ENCODE measurements at regions not wholly inside any gene's neighbourhood (a gene's known extent, or its start where the extent isn't known, plus 50 kb on each side); places are given as distances from the start of the nearest gene placed in this dataset.

DNA sequence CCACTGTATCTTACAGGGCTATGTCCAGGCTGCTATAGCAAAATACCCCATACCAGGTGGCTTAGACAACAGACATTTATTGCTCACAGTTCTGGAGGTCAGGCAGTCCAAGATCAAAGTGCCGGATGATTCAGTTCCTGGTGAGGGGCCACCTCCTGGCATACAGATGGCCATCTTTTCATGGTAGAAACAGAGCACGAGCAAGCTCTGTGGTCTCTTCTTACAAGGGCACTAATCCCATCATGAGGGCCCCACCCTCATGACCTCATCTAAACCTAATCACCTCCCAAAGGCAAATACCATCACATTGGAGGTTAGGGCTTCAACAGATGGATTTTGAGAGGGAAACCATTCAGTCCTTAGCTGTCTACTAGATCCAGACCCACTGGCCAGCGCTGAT, 117.4 kb upstream of the NECTIN1 start:
- H3K27ac ChIP-seq, result no peak overlapping the region
- H3K36me3 ChIP-seq, result no peaks in the 10 kb centered on the region
- no peak overlapping the region for H3K4me3 ChIP-seq
- no peak for ATAC-seq (ENCODE audit: insufficient number of reproducible peaks, low FRiP score, low read depth)
- TF ChIP-seq, protein P1, sequence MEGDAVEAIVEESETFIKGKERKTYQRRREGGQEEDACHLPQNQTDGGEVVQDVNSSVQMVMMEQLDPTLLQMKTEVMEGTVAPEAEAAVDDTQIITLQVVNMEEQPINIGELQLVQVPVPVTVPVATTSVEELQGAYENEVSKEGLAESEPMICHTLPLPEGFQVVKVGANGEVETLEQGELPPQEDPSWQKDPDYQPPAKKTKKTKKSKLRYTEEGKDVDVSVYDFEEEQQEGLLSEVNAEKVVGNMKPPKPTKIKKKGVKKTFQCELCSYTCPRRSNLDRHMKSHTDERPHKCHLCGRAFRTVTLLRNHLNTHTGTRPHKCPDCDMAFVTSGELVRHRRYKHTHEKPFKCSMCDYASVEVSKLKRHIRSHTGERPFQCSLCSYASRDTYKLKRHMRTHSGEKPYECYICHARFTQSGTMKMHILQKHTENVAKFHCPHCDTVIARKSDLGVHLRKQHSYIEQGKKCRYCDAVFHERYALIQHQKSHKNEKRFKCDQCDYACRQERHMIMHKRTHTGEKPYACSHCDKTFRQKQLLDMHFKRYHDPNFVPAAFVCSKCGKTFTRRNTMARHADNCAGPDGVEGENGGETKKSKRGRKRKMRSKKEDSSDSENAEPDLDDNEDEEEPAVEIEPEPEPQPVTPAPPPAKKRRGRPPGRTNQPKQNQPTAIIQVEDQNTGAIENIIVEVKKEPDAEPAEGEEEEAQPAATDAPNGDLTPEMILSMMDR (IDR thresholded peaks at IDR 0.05), result no peak
- no peaks in the 10 kb centered on the region for H3K4me1 ChIP-seq (ENCODE audit: control insufficient read depth in 1 of 2, low read depth in 2 of 2)
- H3K27me3 ChIP-seq (replicated peaks; ENCODE audit: insufficient read depth), result no peaks in the 10 kb centered on the region
- no peak for DNase-seq (ENCODE audit: low spot score)
- peaks cover 7% of the 10 kb centered on the region for H3K9me3 ChIP-seq

GRCh38 chr11:119845756-119846155, 116.8 kb upstream of the NECTIN1 start:
- H3K4me1 ChIP-seq (ENCODE audit: control insufficient read depth in 1 of 2, low read depth in 2 of 2), result no peaks in the 10 kb centered on the region
- TF ChIP-seq, protein P1 (IDR thresholded peaks at IDR 0.05), result no peak
- no peaks in the 10 kb centered on the region for H3K27me3 ChIP-seq (replicated peaks; ENCODE audit: insufficient read depth)
- H3K4me3 ChIP-seq, result no peak overlapping the region
- no peak overlapping the region for H3K27ac ChIP-seq
- DNase-seq (ENCODE audit: low spot score) (no peak), ATAC-seq (ENCODE audit: insufficient number of reproducible peaks, low FRiP score, low read depth) (no peak)
- no peaks in the 10 kb centered on the region for H3K36me3 ChIP-seq
- H3K9me3 ChIP-seq, result peaks cover 7% of the 10 kb centered on the region

DNA sequence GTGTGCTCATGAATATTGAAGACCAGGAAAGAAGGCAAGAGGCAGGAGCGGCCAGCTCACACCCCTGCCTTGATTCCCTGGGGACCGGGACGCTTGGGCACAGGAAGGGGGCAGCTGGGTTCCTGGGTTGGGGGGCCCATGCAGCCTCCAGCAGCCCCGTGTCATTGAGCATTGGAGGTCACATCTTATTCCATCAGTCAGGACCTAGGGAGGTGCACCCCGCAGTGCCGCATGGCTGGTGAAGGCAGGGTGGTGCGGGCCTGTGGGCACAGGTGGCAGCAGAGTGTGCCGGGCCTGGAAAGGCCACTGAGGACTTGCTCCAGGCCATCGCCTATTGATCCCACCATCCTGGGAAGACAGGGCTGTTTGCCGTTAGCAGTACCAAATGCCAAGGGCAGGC, 116.3 kb upstream of the NECTIN1 start:
- ATAC-seq (ENCODE audit: insufficient number of reproducible peaks, low FRiP score, low read depth) (no peak), DNase-seq (ENCODE audit: low spot score) (no peak)
- no peaks in the 10 kb centered on the region for H3K4me1 ChIP-seq (ENCODE audit: control insufficient read depth in 1 of 2, low read depth in 2 of 2)
- TF ChIP-seq, protein P1 (IDR thresholded peaks at IDR 0.05), result no peak
- H3K27me3 ChIP-seq (replicated peaks; ENCODE audit: insufficient read depth), result no peaks in the 10 kb centered on the region
- no peak overlapping the region for H3K27ac ChIP-seq
- no peaks in the 10 kb centered on the region for H3K36me3 ChIP-seq
- peaks cover 7% of the 10 kb centered on the region for H3K9me3 ChIP-seq
- no peak overlapping the region for H3K4me3 ChIP-seq

DNA sequence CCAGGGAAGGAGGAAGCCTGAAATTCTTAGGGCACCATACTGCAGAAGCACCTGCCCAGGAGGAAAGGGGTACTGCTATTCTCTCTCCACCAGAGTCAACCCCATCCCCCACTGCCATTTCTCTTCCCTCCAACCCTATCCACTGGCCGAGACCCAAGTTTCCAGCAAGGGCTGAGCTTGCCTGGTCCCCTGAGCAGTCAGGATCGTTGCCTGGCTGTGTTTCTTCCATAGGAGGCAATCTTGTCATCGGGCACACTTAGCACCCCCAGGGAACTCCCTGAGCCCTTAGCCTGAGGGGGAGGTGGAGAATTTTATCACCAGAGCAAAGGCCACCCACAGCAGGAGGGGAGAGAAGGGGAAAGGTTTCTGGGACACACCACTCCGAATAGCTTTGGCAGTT, 115.8 kb upstream of the NECTIN1 start:
- DNase-seq (ENCODE audit: low spot score) (no peak), ATAC-seq (ENCODE audit: insufficient number of reproducible peaks, low FRiP score, low read depth) (no peak)
- TF ChIP-seq, protein P1 (IDR thresholded peaks at IDR 0.05), result no peak
- H3K27ac ChIP-seq, result no peak overlapping the region
- no peaks in the 10 kb centered on the region for H3K36me3 ChIP-seq
- no peak overlapping the region for H3K4me3 ChIP-seq
- H3K9me3 ChIP-seq, result peaks cover 7% of the 10 kb centered on the region
- H3K4me1 ChIP-seq (ENCODE audit: control insufficient read depth in 1 of 2, low read depth in 2 of 2), result no peaks in the 10 kb centered on the region
- no peaks in the 10 kb centered on the region for H3K27me3 ChIP-seq (replicated peaks; ENCODE audit: insufficient read depth)

DNA sequence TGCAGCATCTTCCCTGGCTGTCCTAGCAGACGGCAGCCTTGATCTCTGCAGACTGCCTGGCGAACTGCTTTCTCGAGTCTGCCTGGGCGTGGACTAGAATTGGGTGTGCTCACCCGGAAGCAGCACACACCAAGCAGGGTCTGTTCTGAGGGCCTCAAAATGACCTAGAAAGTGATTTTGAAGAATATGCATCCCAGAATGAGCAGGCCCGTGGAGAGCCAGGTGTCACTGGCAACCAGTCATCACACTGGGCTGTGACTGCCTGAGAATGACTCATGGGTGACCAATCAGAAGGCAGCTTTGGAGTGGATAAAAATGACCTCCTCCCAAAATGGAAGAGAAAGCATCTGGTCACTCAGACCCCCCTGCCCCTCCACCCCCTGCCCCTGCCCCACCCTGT, 114.9 kb upstream of the NECTIN1 start:
- TF ChIP-seq, protein P1 (IDR thresholded peaks at IDR 0.05), result no peak
- Histone ChIP-seq H3K27me3 (replicated peaks; ENCODE audit: insufficient read depth) (no peaks in the 10 kb centered on the region), H3K9me3 (peaks cover 7% of the 10 kb centered on the region), H3K27ac (no peak overlapping the region), H3K4me1 (ENCODE audit: control insufficient read depth in 1 of 2, low read depth in 2 of 2) (no peaks in the 10 kb centered on the region), H3K36me3 (no peaks in the 10 kb centered on the region), H3K4me3 (no peak overlapping the region)
- no peak for ATAC-seq (ENCODE audit: insufficient number of reproducible peaks, low FRiP score, low read depth)
- DNase-seq (ENCODE audit: low spot score), result no peak
